ENCODE measurements at regions not wholly inside any gene's neighbourhood (a gene's known extent, or its start where the extent isn't known, plus 50 kb on each side); places are given as distances from the start of the nearest gene placed in this dataset.

DNA sequence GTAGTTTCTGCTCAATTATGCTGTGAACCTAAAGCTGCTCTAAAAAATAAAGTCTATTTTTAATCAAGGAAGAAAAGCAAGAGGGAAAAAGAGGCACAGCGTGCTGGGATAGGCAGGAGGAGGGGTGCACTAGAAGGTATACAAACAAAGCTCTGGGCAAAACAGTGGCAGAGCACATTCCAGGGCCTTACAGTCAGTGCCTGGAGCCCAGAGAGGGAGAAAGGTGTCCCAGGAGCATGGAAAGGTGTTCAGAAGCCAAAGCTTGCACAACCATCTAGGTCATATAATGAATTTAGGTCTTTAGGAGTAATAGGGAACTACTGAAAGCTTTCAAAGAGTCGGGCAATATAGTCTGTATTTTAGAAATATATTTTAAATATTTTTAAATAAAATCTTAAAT, 163.6 kb upstream of the PALMD start:
- WGBS = 90% methylated on average over 2 of the region's 2 CpGs
- H3K27ac ChIP-seq = no peak overlapping the region
- no peak overlapping the region for H3K4me3 ChIP-seq
- DNase-seq (ENCODE audit: low spot score in 2 of 2) = no peak
- H3K36me3 ChIP-seq = no peaks in the 10 kb centered on the region
- H3K27me3 ChIP-seq = no peaks in the 10 kb centered on the region
- no peaks in the 10 kb centered on the region for H3K9me3 ChIP-seq
- TF ChIP-seq POLR2AphosphoS5 (IDR thresholded peaks at IDR 0.05) (no peak), EP300 (IDR thresholded peaks at IDR 0.05) (no peak), POLR2A (IDR thresholded peaks at IDR 0.05) (no peak)
- TF ChIP-seq, protein P1, sequence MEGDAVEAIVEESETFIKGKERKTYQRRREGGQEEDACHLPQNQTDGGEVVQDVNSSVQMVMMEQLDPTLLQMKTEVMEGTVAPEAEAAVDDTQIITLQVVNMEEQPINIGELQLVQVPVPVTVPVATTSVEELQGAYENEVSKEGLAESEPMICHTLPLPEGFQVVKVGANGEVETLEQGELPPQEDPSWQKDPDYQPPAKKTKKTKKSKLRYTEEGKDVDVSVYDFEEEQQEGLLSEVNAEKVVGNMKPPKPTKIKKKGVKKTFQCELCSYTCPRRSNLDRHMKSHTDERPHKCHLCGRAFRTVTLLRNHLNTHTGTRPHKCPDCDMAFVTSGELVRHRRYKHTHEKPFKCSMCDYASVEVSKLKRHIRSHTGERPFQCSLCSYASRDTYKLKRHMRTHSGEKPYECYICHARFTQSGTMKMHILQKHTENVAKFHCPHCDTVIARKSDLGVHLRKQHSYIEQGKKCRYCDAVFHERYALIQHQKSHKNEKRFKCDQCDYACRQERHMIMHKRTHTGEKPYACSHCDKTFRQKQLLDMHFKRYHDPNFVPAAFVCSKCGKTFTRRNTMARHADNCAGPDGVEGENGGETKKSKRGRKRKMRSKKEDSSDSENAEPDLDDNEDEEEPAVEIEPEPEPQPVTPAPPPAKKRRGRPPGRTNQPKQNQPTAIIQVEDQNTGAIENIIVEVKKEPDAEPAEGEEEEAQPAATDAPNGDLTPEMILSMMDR (IDR thresholded peaks at IDR 0.05) = no peak
- H3K4me1 ChIP-seq = no peaks in the 10 kb centered on the region

DNA sequence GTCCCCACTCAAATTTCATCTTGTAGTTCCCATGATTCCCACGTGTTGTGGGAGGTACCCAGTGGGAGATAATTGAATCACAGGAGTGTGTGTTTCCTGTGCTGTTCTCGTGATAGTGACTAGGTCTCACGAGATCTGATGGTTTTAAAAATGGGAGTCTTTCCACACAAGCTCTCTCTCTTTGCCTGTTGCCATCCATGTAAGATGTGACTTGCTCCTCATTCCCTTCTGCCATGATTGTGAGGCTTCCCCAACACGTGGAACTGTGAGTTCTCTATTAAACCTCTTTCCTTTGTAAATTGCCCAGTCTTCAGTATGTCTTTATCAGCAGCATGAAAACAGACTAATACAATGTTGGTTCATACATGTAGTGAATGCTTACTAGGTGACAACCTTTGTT, 163.2 kb upstream of the PALMD start:
- DNase-seq (ENCODE audit: low spot score in 2 of 2) = no peak
- Histone ChIP-seq H3K9me3 (no peaks in the 10 kb centered on the region), H3K36me3 (no peaks in the 10 kb centered on the region), H3K27ac (no peak overlapping the region), H3K4me1 (no peaks in the 10 kb centered on the region), H3K27me3 (no peaks in the 10 kb centered on the region), H3K4me3 (no peak overlapping the region)
- TF ChIP-seq EP300 (IDR thresholded peaks at IDR 0.05) (no peak), POLR2A (IDR thresholded peaks at IDR 0.05) (no peak), POLR2AphosphoS5 (IDR thresholded peaks at IDR 0.05) (no peak)
- TF ChIP-seq, protein P1 (IDR thresholded peaks at IDR 0.05) = no peak
- WGBS = 82% methylated on average over 4 of the region's 4 CpGs

DNA sequence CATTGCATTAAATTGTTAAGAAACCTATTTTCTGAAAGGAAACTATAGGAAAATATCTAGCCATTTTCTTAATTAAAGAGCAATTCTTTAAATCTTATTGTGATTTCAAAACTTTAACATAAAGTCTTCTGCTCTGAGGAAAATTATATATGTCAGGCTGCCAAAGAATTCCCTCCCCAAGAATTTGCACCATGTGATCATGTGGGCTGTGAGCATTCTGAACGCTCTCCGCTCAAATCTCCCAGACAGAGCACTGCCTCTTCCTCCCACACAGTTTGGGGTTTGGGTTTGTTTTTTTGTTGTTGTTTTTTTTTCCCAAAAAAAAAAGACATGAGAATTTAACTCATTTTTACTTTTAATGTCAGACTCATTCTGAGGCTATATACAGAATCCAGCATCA, 155.9 kb upstream of the PALMD start:
- Histone ChIP-seq H3K4me3 (no peak overlapping the region), H3K27me3 (no peaks in the 10 kb centered on the region), H3K27ac (no peak overlapping the region), H3K36me3 (no peaks in the 10 kb centered on the region), H3K4me1 (no peaks in the 10 kb centered on the region), H3K9me3 (no peaks in the 10 kb centered on the region)
- 49% methylated on average over 2 of the region's 2 CpGs for WGBS
- TF ChIP-seq, protein P1 (IDR thresholded peaks at IDR 0.05) = no peak
- TF ChIP-seq POLR2A (IDR thresholded peaks at IDR 0.05) (no peak), EP300 (IDR thresholded peaks at IDR 0.05) (no peak), POLR2AphosphoS5 (IDR thresholded peaks at IDR 0.05) (no peak)
- DNase-seq (ENCODE audit: low spot score in 2 of 2) = no peak

DNA sequence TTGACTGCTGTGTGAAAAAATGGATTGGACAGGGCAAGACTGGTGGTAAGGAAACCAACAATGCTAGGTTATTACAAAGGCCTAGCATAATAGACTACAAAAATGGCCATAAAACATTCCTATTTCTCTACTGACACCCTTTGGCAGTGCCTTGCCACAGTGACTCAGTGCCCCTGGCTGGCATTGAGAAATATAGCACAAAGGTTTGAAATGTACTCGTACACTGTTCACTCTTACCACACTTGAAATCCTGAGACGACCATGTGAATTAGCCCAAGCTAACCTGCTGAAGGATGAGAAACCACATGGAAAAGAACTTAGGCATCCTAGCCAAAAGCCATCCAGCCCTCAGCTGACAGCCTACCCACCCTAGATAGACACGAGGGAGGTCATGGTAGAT, 149.8 kb upstream of the PALMD start:
- Histone ChIP-seq H3K27ac (no peak overlapping the region), H3K36me3 (no peaks in the 10 kb centered on the region), H3K4me3 (no peak overlapping the region), H3K27me3 (no peaks in the 10 kb centered on the region), H3K4me1 (no peaks in the 10 kb centered on the region), H3K9me3 (no peaks in the 10 kb centered on the region)
- no peak for DNase-seq (ENCODE audit: low spot score in 2 of 2)
- 86% methylated on average over 3 of the region's 3 CpGs for WGBS
- TF ChIP-seq POLR2A (IDR thresholded peaks at IDR 0.05) (no peak), POLR2AphosphoS5 (IDR thresholded peaks at IDR 0.05) (no peak), EP300 (IDR thresholded peaks at IDR 0.05) (no peak)
- TF ChIP-seq, protein P1 (IDR thresholded peaks at IDR 0.05) = no peak

DNA sequence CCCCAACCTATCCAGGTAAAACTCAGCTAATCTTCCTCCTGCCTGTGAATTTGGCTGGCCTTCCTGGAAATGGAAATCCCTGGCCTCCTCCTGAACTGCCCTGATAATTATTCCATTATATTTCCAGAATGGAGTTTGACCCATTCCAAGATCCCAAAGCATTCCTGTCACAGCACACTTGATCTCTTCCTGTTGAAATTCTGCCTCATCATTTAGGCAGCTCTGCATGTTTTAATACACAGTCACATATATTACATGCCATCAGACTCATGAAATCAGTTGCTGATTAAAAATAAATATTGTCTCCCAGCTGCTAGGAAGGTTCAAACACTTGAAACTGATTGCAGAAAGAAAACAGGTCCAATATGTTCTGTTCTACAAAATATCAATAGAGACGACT, 148.2 kb upstream of the PALMD start:
- no peak for TF ChIP-seq EP300 (IDR thresholded peaks at IDR 0.05)
- TF ChIP-seq, protein P1 (IDR thresholded peaks at IDR 0.05) = no peak
- TF ChIP-seq POLR2AphosphoS5 (IDR thresholded peaks at IDR 0.05) = no peak
- TF ChIP-seq POLR2A (IDR thresholded peaks at IDR 0.05) = no peak
- no peak for DNase-seq (ENCODE audit: low spot score in 2 of 2)
- Histone ChIP-seq H3K27ac (no peak overlapping the region), H3K4me3 (no peak overlapping the region), H3K36me3 (no peaks in the 10 kb centered on the region), H3K9me3 (no peaks in the 10 kb centered on the region), H3K4me1 (peaks cover under 1% of the 10 kb centered on the region), H3K27me3 (no peaks in the 10 kb centered on the region)
- WGBS = 78% methylated on average over 1 of the region's 1 CpG

All from suprapubic skin (tissue), 4 donors.